ENCODE measurements at regions not wholly inside any gene's neighbourhood (a gene's known extent, or its start where the extent isn't known, plus 50 kb on each side); places are given as distances from the start of the nearest gene placed in this dataset.

- Histone ChIP-seq H3K79me2 (ENCODE audit: insufficient read depth, low read length) (no peaks in the 10 kb centered on the region), H3K27me3 (ENCODE audit: insufficient read depth, low read length) (no peaks in the 10 kb centered on the region), H3K18ac (ENCODE audit: insufficient read length, low read depth, low read length) (no peak overlapping the region), H3K23me2 (ENCODE audit: insufficient read length, low read depth, low read length, poor library complexity, severe bottlenecking) (no peaks in the 10 kb centered on the region), H2AK5ac (ENCODE audit: insufficient read length, low read length) (no peak overlapping the region), H2BK20ac (ENCODE audit: low read depth, low read length, poor library complexity, severe bottlenecking) (no peak overlapping the region), H3K27ac (ENCODE audit: insufficient read length, low read depth, low read length) (no peak overlapping the region), H2BK12ac (ENCODE audit: insufficient read length, low read depth, low read length) (no peak overlapping the region), H2BK15ac (ENCODE audit: low read depth, low read length) (no peak overlapping the region), H3K56ac (ENCODE audit: insufficient read length, low read depth, low read length) (no peak overlapping the region), H3K4ac (ENCODE audit: low read depth, low read length) (no peak overlapping the region), H3K23ac (ENCODE audit: insufficient read length, low read depth, low read length) (no peak overlapping the region), H3K14ac (ENCODE audit: insufficient read depth, low read length) (no peak overlapping the region), H4K8ac (replicated peaks; ENCODE audit: insufficient read length, low read depth, low read length) (no peak overlapping the region), H3K4me1 (ENCODE audit: insufficient read depth, low read length) (no peaks in the 10 kb centered on the region), H3K9ac (ENCODE audit: extremely low read depth, insufficient read length, low read length) (no peak overlapping the region), H4K20me1 (ENCODE audit: control insufficient read depth, insufficient read depth, insufficient read length) (no peaks in the 10 kb centered on the region), H3K4me2 (ENCODE audit: insufficient read depth, insufficient read length, low read length) (no peak overlapping the region), H3T11ph (ENCODE audit: low read length) (no peak overlapping the region), H2BK5ac (ENCODE audit: insufficient read length, low read length) (no peak overlapping the region), H2AFZ (ENCODE audit: low read length) (no peak overlapping the region), H4K91ac (ENCODE audit: insufficient read length, low read depth, low read length) (no peak overlapping the region), H3K9me3 (ENCODE audit: control insufficient read depth, low read depth, low read length) (no peaks in the 10 kb centered on the region), H2BK120ac (ENCODE audit: low read depth, low read length, poor library complexity, severe bottlenecking) (no peak overlapping the region), H4K5ac (ENCODE audit: insufficient read length, low read depth, low read length) (no peak overlapping the region), H3K79me1 (ENCODE audit: insufficient read depth, low read depth, low read length, poor library complexity, severe bottlenecking) (no peaks in the 10 kb centered on the region)
- Mint-ChIP-seq H3K4me3 (no peak overlapping the region), H3K27me3 (ENCODE audit: low read depth) (no peaks in the 10 kb centered on the region), H3K36me3 (ENCODE audit: insufficient read depth in 1 of 3, low read depth in 3 of 3) (no peaks in the 10 kb centered on the region; a peak in 1 of 7 replicates), H3K4me1 (no peaks in the 10 kb centered on the region), H3K9me3 (no peaks in the 10 kb centered on the region; a peak in 2 of 5 replicates), H3K27ac (no peak overlapping the region)
- no peak for TF ChIP-seq CTCF (conservative IDR thresholded peaks at IDR 0.05)
- no peak for DNase-seq
- no CpG with 5 or more reads among the region's 1 CpG for WGBS (ENCODE audit: extremely low coverage, insufficient read length, low lambda C conversion rate)
Measured at GRCh38 chr5:39624268-39624886, 199.6 kb upstream of the DAB2 start.

All from H9 (cell line).